ENCODE measurements at regions not wholly inside any gene's neighbourhood (a gene's known extent, or its start where the extent isn't known, plus 50 kb on each side); places are given as distances from the start of the nearest gene placed in this dataset.

DNA sequence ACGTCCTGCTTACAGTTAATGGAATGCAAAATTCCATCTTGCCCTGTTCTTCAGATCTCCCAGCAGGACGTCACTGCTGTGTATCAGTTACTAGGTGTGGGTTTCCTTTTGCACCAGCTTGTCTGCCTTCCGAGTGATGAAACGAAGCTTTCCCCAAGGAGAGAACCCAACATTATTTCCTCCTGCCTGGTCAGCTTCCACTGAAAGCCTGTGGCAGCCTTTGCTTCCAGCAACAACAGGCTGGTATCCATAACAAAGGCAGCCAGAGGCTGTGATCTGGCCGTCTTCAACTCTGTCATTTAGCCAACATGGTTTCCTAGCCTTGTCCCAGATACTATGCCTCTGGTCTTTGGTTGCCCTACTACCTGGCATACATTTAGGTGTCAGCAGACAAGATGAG is 78.9 kb upstream of the HEY2 start:
- Histone ChIP-seq H3K56ac (ENCODE audit: insufficient read length, low read depth, low read length) (no peak overlapping the region), H3K9me3 (ENCODE audit: control insufficient read depth, low read depth, low read length) (no peaks in the 10 kb centered on the region), H2BK5ac (ENCODE audit: insufficient read length, low read length) (no peak overlapping the region), H3K4ac (ENCODE audit: low read depth, low read length) (no peak overlapping the region), H3K27ac (ENCODE audit: insufficient read length, low read depth, low read length) (no peak overlapping the region), H3K14ac (ENCODE audit: insufficient read depth, low read length) (no peak overlapping the region), H3K4me1 (ENCODE audit: insufficient read depth, low read length) (peaks cover 7% of the 10 kb centered on the region), H2BK120ac (ENCODE audit: low read depth, low read length, poor library complexity, severe bottlenecking) (no peak overlapping the region), H4K91ac (ENCODE audit: insufficient read length, low read depth, low read length) (no peak overlapping the region), H3T11ph (ENCODE audit: low read length) (no peak overlapping the region), H3K27me3 (ENCODE audit: insufficient read depth, low read length) (no peaks in the 10 kb centered on the region), H2AK5ac (ENCODE audit: insufficient read length, low read length) (no peak overlapping the region), H2BK20ac (ENCODE audit: low read depth, low read length, poor library complexity, severe bottlenecking) (no peak overlapping the region), H4K8ac (replicated peaks; ENCODE audit: insufficient read length, low read depth, low read length) (no peak overlapping the region), H3K79me2 (ENCODE audit: insufficient read depth, low read length) (0 out of 2 replicates have a peak, but pooled peaks cover 2% of the 10 kb centered on the region), H4K20me1 (ENCODE audit: control insufficient read depth, insufficient read depth, insufficient read length) (no peaks in the 10 kb centered on the region), H3K4me2 (ENCODE audit: insufficient read depth, insufficient read length, low read length) (peak overlapping the region; percentile 12), H3K9ac (ENCODE audit: extremely low read depth, insufficient read length, low read length) (no peak overlapping the region), H3K79me1 (ENCODE audit: insufficient read depth, low read depth, low read length, poor library complexity, severe bottlenecking) (no peaks in the 10 kb centered on the region), H2BK12ac (ENCODE audit: insufficient read length, low read depth, low read length) (no peak overlapping the region), H3K23ac (ENCODE audit: insufficient read length, low read depth, low read length) (no peak overlapping the region), H2BK15ac (ENCODE audit: low read depth, low read length) (no peak overlapping the region), H3K23me2 (ENCODE audit: insufficient read length, low read depth, low read length, poor library complexity, severe bottlenecking) (no peaks in the 10 kb centered on the region), H2AFZ (ENCODE audit: low read length) (no peak overlapping the region), H3K18ac (ENCODE audit: insufficient read length, low read depth, low read length) (no peak overlapping the region), H4K5ac (ENCODE audit: insufficient read length, low read depth, low read length) (no peak overlapping the region)
- no CpG with 5 or more reads among the region's 5 CpGs for WGBS (ENCODE audit: extremely low coverage, insufficient read length, low lambda C conversion rate)
- peak overlapping the region in 1 of 2 experiments; percentile 16; a peak in 1 of 5 replicates for H3K4me3 Mint-ChIP-seq
- H3K36me3 Mint-ChIP-seq (ENCODE audit: insufficient read depth in 1 of 3, low read depth in 3 of 3), result peaks cover 0 to 6% (median 0%) of the 10 kb centered on the region in 3 experiments; a peak in 3 of 7 replicates
- H3K27ac Mint-ChIP-seq, result peak overlapping the region; percentile 55 to 81 (median 57); a peak in 6 of 7 replicates
- no peaks in the 10 kb centered on the region; a peak in 1 of 5 replicates for H3K9me3 Mint-ChIP-seq
- H3K27me3 Mint-ChIP-seq (ENCODE audit: low read depth), result no peaks in the 10 kb centered on the region; the same call in 1 of the 2 replicates
- DNase-seq, result peak; percentile 72
- TF ChIP-seq CTCF (conservative IDR thresholded peaks at IDR 0.05), result no peak
- H3K4me1 Mint-ChIP-seq, result peaks cover 19 to 22% of the 10 kb centered on the region in 2 experiments
